Lower leg skin (tissue), 3 donors: ENCODE measurements at regions not wholly inside any gene's neighbourhood (a gene's known extent, or its start where the extent isn't known, plus 50 kb on each side); places are given as distances from the start of the nearest gene placed in this dataset.

Experiments
- POLR2A ChIP-seq, 2 donors: fragments of 450-650 bp; IDR thresholded peaks; one replicate each; pipeline ENCODE4 v1.6.1; 2016 to 2017; ENCODE audit warnings: antibody characterized with exemption in 2 of 2, mild to moderate bottlenecking in 1 of 2, moderate library complexity in 1 of 2
- TF ChIP-seq, protein P1 (sequence below), 3 donors: fragments of 450-650 bp; IDR thresholded peaks; one replicate each; pipeline ENCODE4 v1.5.1; 2016; ENCODE audit warnings: antibody characterized with exemption in 3 of 3, mild to moderate bottlenecking in 3 of 3, moderate library complexity in 2 of 3

DNA sequence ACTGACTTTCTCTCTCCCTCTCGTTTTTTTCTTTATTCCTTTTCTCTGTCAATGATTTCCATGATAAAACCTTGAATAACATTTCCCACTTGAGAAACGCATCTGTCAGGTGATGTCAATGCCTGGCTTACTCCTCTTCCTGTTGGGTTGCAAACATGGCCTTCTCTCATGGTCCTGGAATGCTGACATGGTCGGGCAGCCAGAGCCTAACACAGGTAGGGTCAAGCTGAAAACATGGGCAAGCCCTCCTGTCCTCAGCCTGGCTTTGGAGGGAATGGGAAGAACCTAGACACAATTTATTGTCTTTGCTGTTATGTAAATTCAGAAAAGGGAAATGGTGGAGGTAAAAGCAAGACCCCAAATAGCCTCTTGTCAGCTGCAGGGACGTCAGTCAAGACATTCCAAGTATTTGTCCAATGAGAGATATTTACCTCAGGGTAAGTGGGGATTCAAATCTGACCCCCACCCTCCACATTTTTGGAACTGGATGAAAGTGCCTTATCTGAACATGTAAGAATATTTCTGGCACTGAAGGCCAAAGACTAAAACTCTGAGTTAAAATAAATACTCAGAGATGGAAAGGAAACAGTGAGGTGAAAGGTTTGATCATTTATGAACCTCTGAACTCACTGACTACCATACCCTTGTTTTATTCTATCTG, 473.8 kb downstream of the SPRY1 start:
- TF ChIP-seq, protein P1, sequence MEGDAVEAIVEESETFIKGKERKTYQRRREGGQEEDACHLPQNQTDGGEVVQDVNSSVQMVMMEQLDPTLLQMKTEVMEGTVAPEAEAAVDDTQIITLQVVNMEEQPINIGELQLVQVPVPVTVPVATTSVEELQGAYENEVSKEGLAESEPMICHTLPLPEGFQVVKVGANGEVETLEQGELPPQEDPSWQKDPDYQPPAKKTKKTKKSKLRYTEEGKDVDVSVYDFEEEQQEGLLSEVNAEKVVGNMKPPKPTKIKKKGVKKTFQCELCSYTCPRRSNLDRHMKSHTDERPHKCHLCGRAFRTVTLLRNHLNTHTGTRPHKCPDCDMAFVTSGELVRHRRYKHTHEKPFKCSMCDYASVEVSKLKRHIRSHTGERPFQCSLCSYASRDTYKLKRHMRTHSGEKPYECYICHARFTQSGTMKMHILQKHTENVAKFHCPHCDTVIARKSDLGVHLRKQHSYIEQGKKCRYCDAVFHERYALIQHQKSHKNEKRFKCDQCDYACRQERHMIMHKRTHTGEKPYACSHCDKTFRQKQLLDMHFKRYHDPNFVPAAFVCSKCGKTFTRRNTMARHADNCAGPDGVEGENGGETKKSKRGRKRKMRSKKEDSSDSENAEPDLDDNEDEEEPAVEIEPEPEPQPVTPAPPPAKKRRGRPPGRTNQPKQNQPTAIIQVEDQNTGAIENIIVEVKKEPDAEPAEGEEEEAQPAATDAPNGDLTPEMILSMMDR (IDR thresholded peaks at IDR 0.05) = no peak
- TF ChIP-seq POLR2A (IDR thresholded peaks at IDR 0.05) = no peak
